ENCODE measurements at regions not wholly inside any gene's neighbourhood (a gene's known extent, or its start where the extent isn't known, plus 50 kb on each side); places are given as distances from the start of the nearest gene placed in this dataset.
A peak's percentile ranks its signal among the peaks of the same experiment; 100 is the strongest.

DNA sequence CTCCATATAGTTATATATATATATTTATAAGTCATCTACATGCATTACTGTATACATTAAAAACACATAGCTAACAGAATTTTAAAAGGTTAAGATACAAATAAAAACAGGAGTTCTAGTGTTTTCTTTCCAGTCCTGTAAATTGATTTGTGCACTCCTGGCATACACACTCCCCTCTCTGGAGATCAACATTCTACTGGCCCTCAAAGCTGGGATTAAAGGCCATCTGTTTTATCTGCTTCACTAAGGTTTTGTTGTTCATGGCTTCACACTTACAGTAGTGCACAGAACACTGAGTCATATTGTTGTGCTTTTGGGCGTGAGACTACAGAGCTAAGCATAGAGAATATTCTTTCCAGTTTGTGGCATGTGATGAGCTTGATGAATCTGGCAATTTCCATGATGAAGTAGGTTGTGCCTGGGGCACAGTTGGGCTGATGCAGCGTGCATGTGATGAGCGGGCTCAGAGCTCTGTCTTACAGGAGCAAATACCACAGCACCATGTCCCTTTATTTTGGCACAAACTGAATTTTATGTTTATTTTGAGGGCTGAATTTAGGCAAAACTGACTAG is 98.2 kb downstream of the TAF11L14 start:
- no peaks in the 10 kb centered on the region for H3K9me2 ChIP-seq (ENCODE audit: insufficient read depth)
- DNase-seq (ENCODE audit: low spot score), result no peak
- H3K4me3 ChIP-seq, result no peak overlapping the region
- no peak for ATAC-seq
- H4K20me1 ChIP-seq (replicated peaks; ENCODE audit: insufficient read depth), result no peaks in the 10 kb centered on the region
- Mint-ChIP-seq H3K4me3 (no peak overlapping the region), H3K27me3 (ENCODE audit: insufficient read depth, low read depth, poor library complexity) (no peaks in the 10 kb centered on the region), H3K4me1 (no peaks in the 10 kb centered on the region), H3K36me3 (ENCODE audit: low read depth) (no peaks in the 10 kb centered on the region), H3K27ac (no peak overlapping the region), H3K9me3 (no peaks in the 10 kb centered on the region; the same call in 2 of the 3 replicates)
- H3K79me2 ChIP-seq (replicated peaks; ENCODE audit: insufficient read depth), result no peaks in the 10 kb centered on the region
- H3K4me1 ChIP-seq (ENCODE audit: insufficient read depth), result no peaks in the 10 kb centered on the region
- TF ChIP-seq, protein P1, sequence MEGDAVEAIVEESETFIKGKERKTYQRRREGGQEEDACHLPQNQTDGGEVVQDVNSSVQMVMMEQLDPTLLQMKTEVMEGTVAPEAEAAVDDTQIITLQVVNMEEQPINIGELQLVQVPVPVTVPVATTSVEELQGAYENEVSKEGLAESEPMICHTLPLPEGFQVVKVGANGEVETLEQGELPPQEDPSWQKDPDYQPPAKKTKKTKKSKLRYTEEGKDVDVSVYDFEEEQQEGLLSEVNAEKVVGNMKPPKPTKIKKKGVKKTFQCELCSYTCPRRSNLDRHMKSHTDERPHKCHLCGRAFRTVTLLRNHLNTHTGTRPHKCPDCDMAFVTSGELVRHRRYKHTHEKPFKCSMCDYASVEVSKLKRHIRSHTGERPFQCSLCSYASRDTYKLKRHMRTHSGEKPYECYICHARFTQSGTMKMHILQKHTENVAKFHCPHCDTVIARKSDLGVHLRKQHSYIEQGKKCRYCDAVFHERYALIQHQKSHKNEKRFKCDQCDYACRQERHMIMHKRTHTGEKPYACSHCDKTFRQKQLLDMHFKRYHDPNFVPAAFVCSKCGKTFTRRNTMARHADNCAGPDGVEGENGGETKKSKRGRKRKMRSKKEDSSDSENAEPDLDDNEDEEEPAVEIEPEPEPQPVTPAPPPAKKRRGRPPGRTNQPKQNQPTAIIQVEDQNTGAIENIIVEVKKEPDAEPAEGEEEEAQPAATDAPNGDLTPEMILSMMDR (conservative IDR thresholded peaks at IDR 0.05; ENCODE audit: low read depth in 2 of 2), result no peak
- no peak for TF ChIP-seq STAT1 (IDR thresholded peaks at IDR 0.05; ENCODE audit: unreplicated experiment)
- no peak for TF ChIP-seq JUNB (IDR thresholded peaks at IDR 0.05; ENCODE audit: unreplicated experiment)
- no peak for TF ChIP-seq EZH2phosphoT487 (IDR thresholded peaks at IDR 0.05; ENCODE audit: unreplicated experiment)
- no peak for TF ChIP-seq CREB1 (CRISPR knock-in tag; IDR thresholded peaks at IDR 0.05; ENCODE audit: low read depth)
- TF ChIP-seq, protein P2, sequence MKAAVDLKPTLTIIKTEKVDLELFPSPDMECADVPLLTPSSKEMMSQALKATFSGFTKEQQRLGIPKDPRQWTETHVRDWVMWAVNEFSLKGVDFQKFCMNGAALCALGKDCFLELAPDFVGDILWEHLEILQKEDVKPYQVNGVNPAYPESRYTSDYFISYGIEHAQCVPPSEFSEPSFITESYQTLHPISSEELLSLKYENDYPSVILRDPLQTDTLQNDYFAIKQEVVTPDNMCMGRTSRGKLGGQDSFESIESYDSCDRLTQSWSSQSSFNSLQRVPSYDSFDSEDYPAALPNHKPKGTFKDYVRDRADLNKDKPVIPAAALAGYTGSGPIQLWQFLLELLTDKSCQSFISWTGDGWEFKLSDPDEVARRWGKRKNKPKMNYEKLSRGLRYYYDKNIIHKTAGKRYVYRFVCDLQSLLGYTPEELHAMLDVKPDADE (IDR thresholded peaks at IDR 0.05), result no peak
- TF ChIP-seq, protein P3, sequence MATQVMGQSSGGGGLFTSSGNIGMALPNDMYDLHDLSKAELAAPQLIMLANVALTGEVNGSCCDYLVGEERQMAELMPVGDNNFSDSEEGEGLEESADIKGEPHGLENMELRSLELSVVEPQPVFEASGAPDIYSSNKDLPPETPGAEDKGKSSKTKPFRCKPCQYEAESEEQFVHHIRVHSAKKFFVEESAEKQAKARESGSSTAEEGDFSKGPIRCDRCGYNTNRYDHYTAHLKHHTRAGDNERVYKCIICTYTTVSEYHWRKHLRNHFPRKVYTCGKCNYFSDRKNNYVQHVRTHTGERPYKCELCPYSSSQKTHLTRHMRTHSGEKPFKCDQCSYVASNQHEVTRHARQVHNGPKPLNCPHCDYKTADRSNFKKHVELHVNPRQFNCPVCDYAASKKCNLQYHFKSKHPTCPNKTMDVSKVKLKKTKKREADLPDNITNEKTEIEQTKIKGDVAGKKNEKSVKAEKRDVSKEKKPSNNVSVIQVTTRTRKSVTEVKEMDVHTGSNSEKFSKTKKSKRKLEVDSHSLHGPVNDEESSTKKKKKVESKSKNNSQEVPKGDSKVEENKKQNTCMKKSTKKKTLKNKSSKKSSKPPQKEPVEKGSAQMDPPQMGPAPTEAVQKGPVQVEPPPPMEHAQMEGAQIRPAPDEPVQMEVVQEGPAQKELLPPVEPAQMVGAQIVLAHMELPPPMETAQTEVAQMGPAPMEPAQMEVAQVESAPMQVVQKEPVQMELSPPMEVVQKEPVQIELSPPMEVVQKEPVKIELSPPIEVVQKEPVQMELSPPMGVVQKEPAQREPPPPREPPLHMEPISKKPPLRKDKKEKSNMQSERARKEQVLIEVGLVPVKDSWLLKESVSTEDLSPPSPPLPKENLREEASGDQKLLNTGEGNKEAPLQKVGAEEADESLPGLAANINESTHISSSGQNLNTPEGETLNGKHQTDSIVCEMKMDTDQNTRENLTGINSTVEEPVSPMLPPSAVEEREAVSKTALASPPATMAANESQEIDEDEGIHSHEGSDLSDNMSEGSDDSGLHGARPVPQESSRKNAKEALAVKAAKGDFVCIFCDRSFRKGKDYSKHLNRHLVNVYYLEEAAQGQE (IDR thresholded peaks at IDR 0.05; ENCODE audit: unreplicated experiment), result no peak
- no peak for TF ChIP-seq ZNF114 (CRISPR knock-in tag; IDR thresholded peaks at IDR 0.05)
- TF ChIP-seq, protein P4, sequence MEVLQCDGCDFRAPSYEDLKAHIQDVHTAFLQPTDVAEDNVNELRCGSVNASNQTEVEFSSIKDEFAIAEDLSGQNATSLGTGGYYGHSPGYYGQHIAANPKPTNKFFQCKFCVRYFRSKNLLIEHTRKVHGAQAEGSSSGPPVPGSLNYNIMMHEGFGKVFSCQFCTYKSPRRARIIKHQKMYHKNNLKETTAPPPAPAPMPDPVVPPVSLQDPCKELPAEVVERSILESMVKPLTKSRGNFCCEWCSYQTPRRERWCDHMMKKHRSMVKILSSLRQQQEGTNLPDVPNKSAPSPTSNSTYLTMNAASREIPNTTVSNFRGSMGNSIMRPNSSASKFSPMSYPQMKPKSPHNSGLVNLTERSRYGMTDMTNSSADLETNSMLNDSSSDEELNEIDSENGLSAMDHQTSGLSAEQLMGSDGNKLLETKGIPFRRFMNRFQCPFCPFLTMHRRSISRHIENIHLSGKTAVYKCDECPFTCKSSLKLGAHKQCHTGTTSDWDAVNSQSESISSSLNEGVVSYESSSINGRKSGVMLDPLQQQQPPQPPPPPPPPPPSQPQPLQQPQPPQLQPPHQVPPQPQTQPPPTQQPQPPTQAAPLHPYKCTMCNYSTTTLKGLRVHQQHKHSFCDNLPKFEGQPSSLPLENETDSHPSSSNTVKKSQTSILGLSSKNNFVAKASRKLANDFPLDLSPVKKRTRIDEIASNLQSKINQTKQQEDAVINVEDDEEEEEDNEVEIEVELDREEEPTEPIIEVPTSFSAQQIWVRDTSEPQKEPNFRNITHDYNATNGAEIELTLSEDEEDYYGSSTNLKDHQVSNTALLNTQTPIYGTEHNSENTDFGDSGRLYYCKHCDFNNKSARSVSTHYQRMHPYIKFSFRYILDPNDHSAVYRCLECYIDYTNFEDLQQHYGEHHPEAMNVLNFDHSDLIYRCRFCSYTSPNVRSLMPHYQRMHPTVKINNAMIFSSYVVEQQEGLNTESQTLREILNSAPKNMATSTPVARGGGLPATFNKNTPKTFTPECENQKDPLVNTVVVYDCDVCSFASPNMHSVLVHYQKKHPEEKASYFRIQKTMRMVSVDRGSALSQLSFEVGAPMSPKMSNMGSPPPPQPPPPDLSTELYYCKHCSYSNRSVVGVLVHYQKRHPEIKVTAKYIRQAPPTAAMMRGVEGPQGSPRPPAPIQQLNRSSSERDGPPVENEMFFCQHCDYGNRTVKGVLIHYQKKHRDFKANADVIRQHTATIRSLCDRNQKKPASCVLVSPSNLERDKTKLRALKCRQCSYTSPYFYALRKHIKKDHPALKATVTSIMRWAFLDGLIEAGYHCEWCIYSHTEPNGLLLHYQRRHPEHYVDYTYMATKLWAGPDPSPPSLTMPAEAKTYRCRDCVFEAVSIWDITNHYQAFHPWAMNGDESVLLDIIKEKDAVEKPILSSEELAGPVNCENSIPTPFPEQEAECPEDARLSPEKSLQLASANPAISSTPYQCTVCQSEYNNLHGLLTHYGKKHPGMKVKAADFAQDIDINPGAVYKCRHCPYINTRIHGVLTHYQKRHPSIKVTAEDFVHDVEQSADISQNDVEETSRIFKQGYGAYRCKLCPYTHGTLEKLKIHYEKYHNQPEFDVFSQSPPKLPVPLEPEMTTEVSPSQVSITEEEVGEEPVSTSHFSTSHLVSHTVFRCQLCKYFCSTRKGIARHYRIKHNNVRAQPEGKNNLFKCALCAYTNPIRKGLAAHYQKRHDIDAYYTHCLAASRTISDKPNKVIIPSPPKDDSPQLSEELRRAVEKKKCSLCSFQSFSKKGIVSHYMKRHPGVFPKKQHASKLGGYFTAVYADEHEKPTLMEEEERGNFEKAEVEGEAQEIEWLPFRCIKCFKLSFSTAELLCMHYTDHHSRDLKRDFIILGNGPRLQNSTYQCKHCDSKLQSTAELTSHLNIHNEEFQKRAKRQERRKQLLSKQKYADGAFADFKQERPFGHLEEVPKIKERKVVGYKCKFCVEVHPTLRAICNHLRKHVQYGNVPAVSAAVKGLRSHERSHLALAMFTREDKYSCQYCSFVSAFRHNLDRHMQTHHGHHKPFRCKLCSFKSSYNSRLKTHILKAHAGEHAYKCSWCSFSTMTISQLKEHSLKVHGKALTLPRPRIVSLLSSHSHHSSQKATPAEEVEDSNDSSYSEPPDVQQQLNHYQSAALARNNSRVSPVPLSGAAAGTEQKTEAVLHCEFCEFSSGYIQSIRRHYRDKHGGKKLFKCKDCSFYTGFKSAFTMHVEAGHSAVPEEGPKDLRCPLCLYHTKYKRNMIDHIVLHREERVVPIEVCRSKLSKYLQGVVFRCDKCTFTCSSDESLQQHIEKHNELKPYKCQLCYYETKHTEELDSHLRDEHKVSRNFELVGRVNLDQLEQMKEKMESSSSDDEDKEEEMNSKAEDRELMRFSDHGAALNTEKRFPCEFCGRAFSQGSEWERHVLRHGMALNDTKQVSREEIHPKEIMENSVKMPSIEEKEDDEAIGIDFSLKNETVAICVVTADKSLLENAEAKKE (CRISPR knock-in tag; IDR thresholded peaks at IDR 0.05), result no peak
- TF ChIP-seq POLR2AphosphoS5 (IDR thresholded peaks at IDR 0.05; ENCODE audit: low read depth), result no peak
- no peak for TF ChIP-seq ZNF331 (CRISPR knock-in tag; IDR thresholded peaks at IDR 0.05; ENCODE audit: low read depth)
- TF ChIP-seq EZH2 (IDR thresholded peaks at IDR 0.05; ENCODE audit: low read depth, unreplicated experiment), result no peak
- TF ChIP-seq NANOG (IDR thresholded peaks at IDR 0.05; ENCODE audit: borderline replicate concordance), result no peak
- no peaks in the 10 kb centered on the region for H3K27me3 ChIP-seq (ENCODE audit: insufficient read depth)
- H3K36me3 ChIP-seq (ENCODE audit: insufficient read depth), result no peaks in the 10 kb centered on the region
- H3K27ac ChIP-seq (ENCODE audit: low read depth), result no peak overlapping the region
- no peaks in the 10 kb centered on the region for H3F3A ChIP-seq (replicated peaks; ENCODE audit: low read depth)
- no peak overlapping the region for H3K4me2 ChIP-seq
- peak overlapping the region; percentile 66; the same call in 1 of the 2 replicates for H2AFZ ChIP-seq
